ENCODE measurements at regions not wholly inside any gene's neighbourhood (a gene's known extent, or its start where the extent isn't known, plus 50 kb on each side); places are given as distances from the start of the nearest gene placed in this dataset.

DNA sequence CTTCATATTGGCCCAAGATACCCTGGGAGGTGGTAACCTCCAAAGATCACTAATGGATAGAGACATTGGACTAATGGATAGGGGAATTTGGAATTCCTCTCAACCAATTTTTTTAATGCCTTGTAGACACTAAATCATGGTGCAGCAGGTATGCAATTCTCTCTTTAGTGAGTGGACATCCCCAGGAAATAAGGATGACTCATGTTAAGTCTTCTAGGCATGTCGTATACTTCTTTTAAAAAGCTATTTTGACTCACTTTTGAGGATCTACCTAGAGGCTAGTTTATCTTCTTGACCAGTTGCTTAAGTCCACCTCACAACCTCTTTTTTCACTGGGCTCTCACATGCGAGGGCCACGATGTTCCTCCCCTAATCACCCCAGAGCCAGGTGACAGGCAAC lies 211.6 kb upstream of the CDH12 start:
- no peak for DNase-seq

DNA sequence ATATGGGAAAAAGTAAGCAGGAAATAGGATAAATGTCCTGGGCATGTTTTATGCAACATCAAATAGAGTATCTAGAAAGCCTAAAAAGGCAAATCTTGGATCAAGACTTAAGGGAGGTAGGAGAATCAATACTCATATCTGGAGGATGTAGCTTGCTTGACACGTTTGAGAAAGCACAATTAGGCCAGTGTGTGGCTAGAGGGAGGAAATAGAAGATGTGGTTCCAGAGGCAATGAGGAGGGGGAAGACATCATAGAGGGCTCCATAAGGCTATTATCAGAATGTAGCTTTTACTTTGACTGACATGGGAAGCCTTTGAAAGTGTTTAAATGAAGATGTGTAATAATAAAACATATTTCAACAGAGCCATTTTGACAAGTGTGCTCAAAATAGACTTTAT lies 200.7 kb upstream of the CDH12 start:
- DNase-seq: no peak

DNA sequence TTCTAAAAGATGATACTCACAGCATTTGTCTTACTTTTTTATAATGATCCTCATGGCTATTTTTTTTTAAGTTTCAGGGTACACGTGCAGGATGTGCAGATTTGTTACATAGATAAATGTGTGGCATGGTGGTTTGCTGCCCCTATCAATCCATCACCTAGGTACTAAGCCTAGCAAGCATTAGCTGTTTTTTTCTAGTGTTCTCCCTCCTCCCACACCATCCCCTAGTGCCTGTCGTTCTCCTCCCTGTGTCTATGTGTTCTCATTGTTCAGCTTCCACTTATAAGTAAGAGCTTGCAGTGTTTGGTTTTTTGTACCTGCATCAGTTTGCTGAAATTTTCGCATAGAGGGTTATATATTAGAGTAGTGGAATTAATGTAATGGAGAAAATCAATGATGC lies 189.1 kb upstream of the CDH12 start:
- DNase-seq: peak; percentile 67

DNA sequence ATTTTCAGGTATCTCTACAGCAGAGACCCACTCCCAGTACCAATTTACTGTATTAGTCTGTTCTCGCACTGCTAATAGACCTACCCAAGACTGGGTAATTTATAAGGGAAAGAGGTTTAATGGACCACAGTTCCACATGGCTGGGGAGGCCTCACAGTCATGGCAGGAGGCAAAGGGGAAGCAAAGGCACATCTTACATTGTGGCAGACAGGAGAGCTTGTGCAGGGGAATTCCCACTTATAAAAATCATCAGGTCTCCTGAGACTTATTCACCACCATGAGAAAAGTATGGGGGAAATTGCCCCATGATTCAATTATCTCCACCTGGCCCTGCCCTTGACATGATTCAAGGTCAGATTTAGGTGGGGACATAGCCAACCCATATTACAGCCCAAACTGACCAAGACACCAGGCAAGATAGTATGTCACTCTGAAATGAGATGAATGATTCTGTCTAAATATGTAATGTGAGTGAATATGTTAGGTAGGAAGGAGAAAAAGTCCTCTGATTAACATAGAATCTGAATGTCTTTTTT lies 182.5 kb upstream of the CDH12 start:
- no peak for DNase-seq

DNA sequence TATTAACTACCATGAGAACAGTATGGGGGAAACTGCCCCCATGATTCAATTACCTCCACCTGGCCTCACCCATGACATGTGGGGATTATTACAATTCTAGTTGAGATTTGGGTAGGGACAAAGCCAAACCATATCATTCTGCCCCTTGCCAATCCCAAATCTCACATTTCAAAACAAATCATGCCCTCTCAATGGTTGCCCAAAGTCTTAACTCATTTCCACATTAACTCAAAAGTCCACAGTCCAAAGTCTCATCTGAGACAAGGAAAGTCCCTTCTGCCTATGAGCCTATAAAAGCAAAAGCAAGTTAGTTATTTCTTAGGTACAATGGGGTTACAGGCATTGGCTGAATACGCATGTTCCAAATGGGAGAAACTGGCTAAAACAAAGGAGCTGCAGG lies 180.7 kb upstream of the CDH12 start:
- DNase-seq: no peak

DNA sequence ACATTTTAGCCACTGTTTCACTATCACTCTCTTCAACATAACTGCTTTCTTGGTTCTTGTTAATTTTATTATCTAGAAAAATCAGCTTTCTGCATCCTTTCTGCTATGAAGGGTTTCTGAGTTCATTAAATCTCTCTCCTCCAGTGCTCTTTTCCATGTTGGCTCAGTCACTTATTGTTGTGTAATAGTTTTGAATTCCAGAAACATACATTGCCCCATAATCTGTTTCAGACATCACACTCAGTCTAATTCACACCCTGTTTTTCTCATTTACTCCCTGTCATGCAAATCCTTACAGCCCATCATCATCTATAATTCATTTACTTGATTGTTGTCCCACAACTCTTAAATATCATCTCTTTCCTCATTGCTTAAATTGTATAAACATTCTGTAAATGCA lies 176.1 kb upstream of the CDH12 start:
- no peak for DNase-seq

DNA sequence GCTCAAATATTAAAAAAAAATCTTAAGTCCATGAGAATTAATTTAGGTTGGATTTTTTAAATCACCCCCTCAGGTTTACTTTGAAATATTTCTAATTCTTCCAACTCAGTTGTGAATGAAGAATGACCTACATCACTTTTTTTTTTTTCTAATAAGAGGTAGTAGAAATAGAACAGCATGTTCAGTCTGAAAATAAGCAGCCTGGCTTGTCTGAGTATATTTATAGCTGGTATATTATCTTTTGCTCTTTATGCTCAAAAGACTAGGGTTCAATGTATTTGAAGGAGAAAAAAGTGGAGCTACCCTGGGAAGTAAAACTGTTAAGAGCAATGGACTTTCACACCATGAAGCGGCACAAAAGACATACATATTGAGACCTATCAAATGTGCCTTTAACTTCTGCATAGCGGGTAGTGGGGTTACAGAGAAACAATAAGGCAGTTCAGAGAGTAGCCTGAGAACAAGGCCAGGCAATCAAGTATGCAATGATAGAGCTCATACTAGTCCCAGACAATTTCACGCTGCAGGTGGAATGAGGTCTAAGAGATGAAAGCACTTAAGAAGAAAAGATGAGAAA lies 175.4 kb upstream of the CDH12 start:
- DNase-seq: no peak

DNA sequence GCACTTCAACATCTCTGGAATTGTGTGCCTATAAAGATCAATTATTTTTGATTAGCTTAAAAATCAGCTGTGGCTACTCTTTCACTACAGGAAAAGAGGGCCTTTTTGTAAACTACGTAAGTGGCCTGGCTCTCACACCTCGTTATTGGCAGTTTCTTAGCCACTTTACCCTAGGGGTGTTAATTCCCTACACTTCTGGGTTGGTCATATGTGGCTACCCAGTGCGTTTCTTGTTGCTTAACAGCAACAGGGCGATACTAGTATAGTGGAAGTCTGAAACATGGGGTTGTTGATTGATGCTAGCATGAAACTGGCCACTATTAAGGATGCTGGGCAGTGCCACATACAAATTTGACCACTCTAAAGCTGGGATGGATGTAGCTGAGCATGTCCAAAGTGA lies 174.7 kb upstream of the CDH12 start:
- DNase-seq: no peak

DNA sequence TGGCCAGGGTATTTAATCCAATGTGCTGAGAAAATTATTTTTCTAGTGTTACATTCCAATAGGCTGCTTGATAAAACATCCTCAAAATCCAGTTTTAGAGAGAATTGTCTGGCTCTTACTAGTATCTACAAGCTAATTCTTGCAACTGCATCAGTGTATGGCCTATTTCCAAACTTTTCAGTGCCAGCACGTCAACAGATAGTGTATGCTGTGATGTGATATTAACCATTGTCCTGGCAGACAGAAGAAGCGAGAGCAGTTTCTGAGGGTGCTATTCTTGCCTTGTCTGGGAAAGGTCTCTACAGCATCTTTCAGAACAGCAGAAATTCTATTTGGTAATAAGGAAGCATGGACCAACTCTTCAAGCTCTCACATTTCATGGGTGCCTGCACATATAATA lies 174.2 kb upstream of the CDH12 start:
- DNase-seq: no peak

DNA sequence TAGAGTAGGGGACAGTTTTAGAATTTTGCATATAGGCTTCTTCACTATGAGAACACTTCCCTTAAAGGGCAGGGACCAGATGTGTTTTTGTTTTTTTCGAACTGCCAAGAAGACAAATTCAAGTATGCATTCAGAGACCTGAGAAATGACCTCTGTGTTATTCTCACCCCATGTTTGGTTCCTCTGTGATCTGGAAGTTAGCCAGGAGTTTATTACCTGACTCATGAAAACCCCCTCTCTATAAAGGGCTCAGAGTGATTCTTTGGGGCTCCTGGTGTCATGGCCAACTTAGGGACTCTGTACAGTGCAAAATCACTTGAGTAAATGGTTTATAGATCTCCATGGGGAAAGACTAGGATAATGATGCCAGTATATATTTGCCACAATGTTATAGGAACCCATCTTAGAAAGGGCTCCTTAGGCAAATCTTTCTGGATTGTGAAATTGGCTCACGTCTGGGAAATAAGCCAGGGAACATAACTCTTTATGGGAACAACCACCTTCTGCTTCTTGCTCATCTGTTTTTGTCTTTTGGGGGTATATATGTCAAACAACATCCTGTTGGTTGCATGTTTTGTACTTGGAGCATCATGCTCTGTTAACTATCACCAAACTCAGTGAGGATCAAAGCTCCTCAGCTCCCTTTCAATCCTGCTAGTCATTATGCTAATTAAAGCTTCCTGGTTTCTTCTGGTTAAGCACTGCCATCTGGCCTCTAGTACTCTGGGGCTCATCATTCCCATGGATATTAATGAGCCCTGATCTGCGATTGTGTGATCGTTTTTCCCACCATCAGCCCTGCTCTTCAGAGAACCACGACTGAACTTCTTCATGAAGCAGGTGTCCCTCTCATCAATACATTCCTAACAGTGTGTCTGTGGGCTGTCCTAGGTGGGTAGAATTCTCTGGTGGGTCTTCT lies 173.4 kb upstream of the CDH12 start:
- DNase-seq: peak; percentile 96

DNA sequence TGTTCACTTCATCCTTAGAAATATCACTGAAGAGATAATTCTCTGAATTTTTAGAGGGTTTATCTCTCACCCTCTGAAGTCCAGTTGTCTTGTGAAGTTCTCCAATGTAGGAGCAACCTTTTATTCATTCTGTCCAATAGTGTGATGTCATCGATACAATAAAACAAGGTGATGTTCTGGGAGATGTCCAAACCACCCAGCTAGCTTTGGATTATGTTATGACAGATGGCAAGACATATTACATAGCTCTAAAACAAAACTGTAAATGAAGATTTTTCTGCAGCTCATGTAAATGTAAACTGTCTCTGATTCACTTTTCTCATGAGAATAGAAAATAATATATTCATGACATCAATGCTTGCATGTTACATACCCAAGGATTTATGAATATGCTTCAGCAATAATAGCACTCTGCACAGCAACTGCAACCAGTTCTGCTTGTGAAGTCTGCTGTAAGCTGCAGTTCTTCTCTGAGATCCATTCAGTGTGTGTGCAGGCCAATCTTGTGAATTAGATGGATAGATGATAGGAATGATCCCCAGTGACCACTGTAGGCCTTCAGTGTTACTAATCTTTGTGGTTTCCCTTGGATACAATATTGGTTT lies 172.6 kb upstream of the CDH12 start:
- peak; percentile 59 for DNase-seq

DNA sequence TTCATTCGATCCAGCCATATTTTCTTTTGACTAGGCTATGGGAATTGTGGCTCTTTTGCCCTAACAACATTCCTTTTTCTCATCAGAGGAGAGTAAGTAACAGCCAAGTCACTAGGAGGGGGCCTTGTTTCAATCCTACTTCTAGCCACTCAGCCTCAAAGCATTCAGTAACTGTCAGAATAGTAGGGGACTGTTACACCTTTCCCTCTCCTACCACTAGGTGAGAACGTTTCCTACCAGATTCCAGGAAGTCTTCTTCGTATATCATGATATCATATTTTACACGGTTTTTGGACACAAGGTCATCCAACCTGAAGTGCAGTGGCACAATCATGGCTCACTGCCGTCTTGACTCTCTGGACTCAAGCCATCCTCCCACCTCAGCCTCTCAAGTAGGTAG lies 171.3 kb upstream of the CDH12 start:
- DNase-seq: no peak

DNA sequence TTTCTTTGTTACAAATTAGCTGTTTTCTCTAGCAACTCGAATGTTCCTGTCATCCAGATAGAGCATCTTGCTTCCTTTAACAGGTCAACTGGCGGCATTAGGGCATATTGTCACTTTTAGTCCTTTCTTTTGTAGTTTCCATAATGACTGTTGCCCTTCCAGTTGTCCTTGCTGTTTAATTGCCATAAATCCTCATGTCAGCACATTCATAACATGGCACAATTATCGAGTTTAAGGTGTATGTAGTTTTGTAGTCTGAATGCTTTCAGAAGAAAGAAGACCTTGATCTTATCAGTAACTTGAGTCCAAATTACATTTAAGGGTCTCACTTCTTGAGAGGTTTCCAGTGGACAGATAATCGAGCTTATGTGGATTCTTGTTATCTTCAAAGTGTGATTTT lies 161.7 kb upstream of the CDH12 start:
- DNase-seq: no peak

DNA sequence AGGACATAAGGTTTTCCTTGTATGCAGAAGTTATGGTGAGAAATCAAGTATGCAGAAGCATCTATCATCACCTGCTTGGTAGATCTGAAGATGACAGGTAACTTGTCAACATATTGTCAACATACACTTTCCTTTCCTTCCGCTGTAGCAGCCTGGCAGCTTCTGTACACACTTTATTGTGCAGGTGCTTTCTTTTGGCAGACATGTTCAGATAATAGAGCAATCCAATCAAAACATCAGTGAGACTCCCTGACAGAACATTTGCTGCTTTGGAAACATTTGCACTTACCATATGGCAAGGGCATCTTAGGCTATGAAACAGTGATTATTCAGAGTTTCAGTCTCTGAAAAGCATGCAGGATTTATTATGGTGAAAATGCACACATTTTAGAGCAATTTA lies 161.1 kb upstream of the CDH12 start:
- DNase-seq: peak; percentile 81

DNA sequence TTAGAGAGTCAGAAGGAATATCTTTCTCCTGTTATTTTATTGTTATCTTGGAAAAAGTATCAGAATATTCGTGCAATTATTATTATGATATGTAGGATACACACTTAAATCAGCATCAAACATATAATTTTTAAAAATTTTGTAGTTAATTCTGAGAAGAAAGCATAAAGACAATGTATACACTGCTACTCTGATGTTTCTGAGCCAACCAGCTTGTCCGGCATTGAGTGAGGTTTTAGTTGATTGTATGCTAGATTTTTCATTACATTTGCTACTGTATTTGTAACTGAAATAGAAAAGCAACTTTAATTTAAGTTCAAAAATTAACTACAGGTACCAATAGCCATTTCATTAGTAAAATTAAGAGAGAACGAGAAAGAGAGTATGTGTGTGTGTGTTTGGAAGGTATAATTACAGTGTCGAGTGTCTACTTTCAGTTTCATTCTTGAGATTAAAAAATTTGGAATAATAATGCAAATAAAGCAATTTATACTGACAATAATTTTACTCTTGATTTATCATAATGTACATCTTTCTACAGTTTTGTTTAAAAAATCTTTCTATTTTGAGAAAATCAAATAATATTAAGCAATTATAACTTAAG lies 160.4 kb upstream of the CDH12 start:
- DNase-seq: peak; percentile 67

DNA sequence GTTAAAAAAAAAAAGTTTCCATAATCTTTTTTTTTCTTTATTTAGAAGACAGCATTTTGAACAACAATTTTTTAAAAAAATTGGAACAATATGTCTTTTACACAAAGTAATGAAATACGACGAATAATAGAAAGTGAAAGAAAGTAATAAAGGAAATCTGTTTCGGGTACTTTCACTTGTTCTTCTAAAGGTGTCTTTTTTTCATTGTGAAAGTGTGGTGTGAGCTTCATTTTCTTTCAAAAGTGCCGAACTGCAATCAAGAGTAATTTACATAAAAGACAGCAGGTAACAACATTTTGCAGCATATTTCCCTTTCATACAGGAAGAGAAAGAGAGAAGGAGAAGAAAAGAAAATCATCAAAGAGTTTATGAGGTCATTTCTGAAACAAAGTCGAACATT lies 159.7 kb upstream of the CDH12 start:
- DNase-seq: no peak

DNA sequence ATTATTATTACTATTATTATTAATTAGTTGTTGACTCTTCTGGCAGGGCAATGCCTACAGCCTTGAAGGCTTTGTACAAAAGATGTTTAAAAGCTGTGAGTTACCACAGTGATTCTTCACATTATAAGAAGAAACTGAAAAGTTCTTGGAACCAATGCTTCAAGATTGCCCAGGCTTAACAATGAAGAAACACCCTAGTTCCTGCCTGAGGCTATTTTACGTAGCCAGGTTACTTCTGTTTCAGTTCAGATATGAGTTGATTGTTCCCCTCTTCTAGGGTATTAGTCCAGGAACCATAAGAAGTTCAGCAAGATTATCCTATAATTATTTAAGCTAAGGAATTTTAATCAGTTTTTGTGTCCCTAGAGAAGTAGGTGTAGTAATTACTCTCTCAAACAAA lies 154.6 kb upstream of the CDH12 start:
- no peak for DNase-seq

DNA sequence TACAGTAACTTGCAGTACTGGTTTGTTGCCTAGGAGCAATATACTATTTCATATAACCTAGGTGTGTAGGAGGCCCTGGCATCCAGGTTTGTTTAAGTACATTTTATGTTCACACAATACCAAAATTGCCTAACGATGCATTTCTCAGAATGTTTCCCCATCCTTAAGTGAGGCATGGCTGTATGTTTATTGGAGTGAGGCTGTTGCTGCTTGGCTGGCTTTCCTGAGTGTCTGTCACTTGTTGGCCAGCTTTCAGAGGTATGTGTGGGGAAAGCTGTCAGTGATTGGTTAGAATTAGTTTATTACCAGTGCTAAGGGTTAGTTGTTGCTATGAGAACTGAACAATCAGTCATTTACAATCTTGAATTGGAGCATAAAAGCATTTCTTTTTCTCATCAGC lies 154.1 kb upstream of the CDH12 start:
- DNase-seq: peak; percentile 59

DNA sequence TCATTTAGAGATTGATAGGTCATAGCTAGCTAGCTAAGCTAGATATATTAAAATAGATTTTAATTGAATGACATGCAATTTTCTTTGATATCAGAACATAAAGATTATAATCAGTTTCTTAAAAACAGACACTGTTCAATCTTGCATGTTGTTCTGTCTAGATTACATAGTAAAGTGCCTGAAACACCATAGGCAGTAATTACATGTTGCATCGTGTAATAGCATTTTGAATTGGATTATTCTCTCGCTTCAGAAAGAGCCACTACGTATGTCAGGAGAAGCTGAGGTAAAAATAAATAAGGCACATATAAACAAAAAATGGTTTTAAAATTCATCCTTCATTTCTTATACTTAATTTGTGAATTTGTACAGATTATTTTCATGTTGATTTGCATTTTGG lies 148.0 kb upstream of the CDH12 start:
- DNase-seq: no peak

DNA sequence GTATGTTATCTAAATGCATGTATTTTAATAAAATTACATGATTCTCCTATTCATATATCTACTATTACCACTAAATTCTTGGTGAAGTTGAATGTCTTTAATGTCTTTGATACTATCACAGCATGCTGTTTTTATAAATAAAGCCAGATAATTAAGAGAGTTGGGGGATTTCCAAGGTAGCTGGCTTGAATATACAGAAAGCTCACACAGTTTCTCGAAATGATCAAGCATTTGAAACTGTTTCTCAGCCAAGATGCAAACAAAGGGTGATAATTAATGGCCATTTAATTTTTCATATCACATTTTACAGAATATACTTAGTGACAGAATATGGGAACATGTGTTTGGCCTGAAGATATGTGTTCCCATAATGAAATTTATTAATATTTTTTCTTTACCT lies 145.6 kb upstream of the CDH12 start:
- no peak for DNase-seq

DNA sequence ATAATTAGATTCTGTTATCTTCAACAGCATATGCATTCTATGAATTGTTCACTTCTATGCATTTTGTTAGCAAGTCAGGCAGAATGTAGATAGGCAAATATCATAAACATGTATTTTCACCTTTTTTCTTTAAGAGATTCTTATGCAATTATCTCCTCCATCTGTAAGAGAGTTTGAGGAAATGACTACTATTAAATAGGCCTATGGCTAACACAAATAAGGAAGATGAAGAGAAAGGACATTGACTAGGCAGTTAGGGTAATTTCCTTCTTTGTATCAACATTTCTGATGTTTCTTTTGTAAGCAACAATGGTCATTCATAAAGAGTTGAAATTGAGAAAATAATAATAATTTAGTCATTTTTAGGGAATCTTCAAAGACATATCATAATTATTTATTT lies 145.2 kb upstream of the CDH12 start:
- DNase-seq: no peak

DNA sequence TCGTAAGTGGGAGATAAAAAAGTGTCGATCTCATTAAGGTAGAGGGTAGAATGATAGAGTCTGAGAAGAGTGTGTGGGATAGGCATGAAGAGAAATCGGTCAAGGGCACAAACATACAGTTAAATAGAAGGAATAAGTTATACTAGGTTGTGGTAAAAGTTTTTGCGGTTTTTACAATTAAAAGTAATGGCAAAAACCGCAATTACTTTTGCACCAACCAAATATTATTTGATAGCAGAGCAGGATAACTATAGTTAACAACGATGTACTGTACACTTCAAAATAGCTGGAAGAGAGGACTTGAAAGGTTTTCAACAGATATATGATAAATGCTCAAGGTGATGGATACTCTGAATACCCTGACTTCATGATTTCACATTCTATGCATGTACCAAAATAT lies 135.8 kb upstream of the CDH12 start:
- DNase-seq: no peak

DNA sequence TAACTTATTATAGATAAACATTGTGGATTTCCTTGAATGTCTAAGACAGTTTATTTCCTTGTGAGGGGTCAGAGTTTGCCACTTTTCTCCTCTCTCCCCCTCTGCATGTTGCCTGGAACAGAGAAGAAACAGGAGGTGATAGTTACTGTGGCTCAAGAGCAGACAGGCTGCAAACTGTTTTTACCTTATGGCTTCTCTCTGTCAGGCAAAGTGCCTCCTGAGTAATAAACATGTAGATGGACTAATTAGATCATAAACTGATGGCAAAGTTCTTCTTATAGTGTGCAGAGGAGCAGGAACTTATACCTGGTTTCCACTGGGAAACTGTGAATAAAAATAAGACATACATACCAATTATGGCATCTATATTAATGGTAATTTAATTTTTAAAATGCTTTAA lies 133.1 kb upstream of the CDH12 start:
- peak; percentile 75 for DNase-seq

DNA sequence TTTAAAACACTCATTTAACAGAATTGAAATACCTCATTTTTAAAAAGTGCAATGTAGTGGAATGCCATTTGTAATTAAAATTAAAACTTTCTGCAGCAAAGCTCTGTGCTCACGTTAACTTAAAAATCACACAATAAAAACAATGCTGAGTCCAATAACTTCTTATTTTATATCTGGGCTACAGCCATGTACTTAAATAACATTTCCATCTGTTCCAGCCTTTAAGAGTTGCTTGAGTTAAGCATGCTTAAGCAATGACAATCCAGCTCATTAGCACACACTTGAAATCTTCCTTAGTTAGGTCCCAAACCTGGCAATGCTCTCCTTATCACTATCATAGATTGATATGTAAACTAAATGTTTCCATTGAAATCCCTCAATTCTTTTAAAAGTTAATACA lies 132.3 kb upstream of the CDH12 start:
- DNase-seq: peak; percentile 59
